ENCODE measurements at regions not wholly inside any gene's neighbourhood (a gene's known extent, or its start where the extent isn't known, plus 50 kb on each side); places are given as distances from the start of the nearest gene placed in this dataset.

GRCh38 chr11:45457649-45458048 lies 171.5 kb upstream of the SYT13 start:
- Histone ChIP-seq H3K9me3 (ENCODE audit: control insufficient read depth in 4 of 4, low read length in 3 of 4) (no peaks in the 10 kb centered on the region), H3K4me1 (ENCODE audit: control insufficient read depth in 4 of 4, insufficient read depth in 4 of 4, low read length in 3 of 4) (no peaks in the 10 kb centered on the region), H3K9ac (ENCODE audit: low read depth in 1 of 2, low read length in 2 of 2) (no peak overlapping the region), H3K27ac (ENCODE audit: low read depth in 1 of 2, low read length in 2 of 2) (no peak overlapping the region), H3K36me3 (ENCODE audit: control insufficient read depth in 4 of 4, insufficient read depth in 3 of 4, low read depth in 1 of 4, low read length in 3 of 4) (no peaks in the 10 kb centered on the region), H3K4me3 (ENCODE audit: low read depth in 1 of 3, low read length in 3 of 3) (no peak overlapping the region), H3K27me3 (ENCODE audit: control insufficient read depth in 4 of 4, insufficient read depth in 4 of 4, low read length in 3 of 4) (no peaks in the 10 kb centered on the region)
- no peak for DNase-seq (ENCODE audit: low spot score)
- no peak for TF ChIP-seq GABPA (IDR thresholded peaks at IDR 0.05 in 1 of 2, conservative IDR thresholded peaks at IDR 0.05 in 1 of 2)
- TF ChIP-seq FOXA2 (IDR thresholded peaks at IDR 0.05): no peak
- no peak for TF ChIP-seq FOXA1 (IDR thresholded peaks at IDR 0.05)
- TF ChIP-seq SP1 (IDR thresholded peaks at IDR 0.05): no peak
- TF ChIP-seq HNF4A (conservative IDR thresholded peaks at IDR 0.05): no peak
- TF ChIP-seq ATF3 (IDR thresholded peaks at IDR 0.05): no peak
- TF ChIP-seq HNF4G (IDR thresholded peaks at IDR 0.05): no peak
- WGBS: 74% methylated on average over 6 of the region's 6 CpGs

GRCh38 chr11:45456686-45457085 lies 170.5 kb upstream of the SYT13 start:
- H3K27ac ChIP-seq (ENCODE audit: low read depth in 1 of 2, low read length in 2 of 2): no peak overlapping the region
- 72% methylated on average over 6 of the region's 6 CpGs for WGBS
- no peaks in the 10 kb centered on the region for H3K36me3 ChIP-seq (ENCODE audit: control insufficient read depth in 4 of 4, insufficient read depth in 3 of 4, low read depth in 1 of 4, low read length in 3 of 4)
- DNase-seq (ENCODE audit: low spot score): no peak
- TF ChIP-seq CTCF (IDR thresholded peaks at IDR 0.05; ENCODE audit: low read depth, low read length, missing input control): no peak
- TF ChIP-seq RAD21 (IDR thresholded peaks at IDR 0.05): no peak
- TF ChIP-seq REST (IDR thresholded peaks at IDR 0.05): no peak
- no peak for TF ChIP-seq YY1 (IDR thresholded peaks at IDR 0.05)
- TF ChIP-seq JUND (IDR thresholded peaks at IDR 0.05): no peak
- no peak for TF ChIP-seq FOXA1 (IDR thresholded peaks at IDR 0.05)
- TF ChIP-seq GABPA (IDR thresholded peaks at IDR 0.05 in 1 of 2, conservative IDR thresholded peaks at IDR 0.05 in 1 of 2): no peak
- no peak for TF ChIP-seq HNF4A (conservative IDR thresholded peaks at IDR 0.05)
- TF ChIP-seq ZBTB33 (IDR thresholded peaks at IDR 0.05): no peak
- no peak for TF ChIP-seq ATF3 (IDR thresholded peaks at IDR 0.05)
- TF ChIP-seq HNF4G (IDR thresholded peaks at IDR 0.05): no peak
- no peak for TF ChIP-seq SP1 (IDR thresholded peaks at IDR 0.05)
- no peak for TF ChIP-seq MAX (IDR thresholded peaks at IDR 0.05)
- no peak for TF ChIP-seq NR2F2 (IDR thresholded peaks at IDR 0.05)
- no peak for TF ChIP-seq EGR1 (IDR thresholded peaks at IDR 0.05; ENCODE audit: low read depth in 2 of 2)
- no peak for TF ChIP-seq FOXA2 (IDR thresholded peaks at IDR 0.05)
- TF ChIP-seq RXRA (IDR thresholded peaks at IDR 0.05): no peak
- no peaks in the 10 kb centered on the region for H3K9me3 ChIP-seq (ENCODE audit: control insufficient read depth in 4 of 4, low read length in 3 of 4)
- no peak overlapping the region for H3K9ac ChIP-seq (ENCODE audit: low read depth in 1 of 2, low read length in 2 of 2)
- H3K27me3 ChIP-seq (ENCODE audit: control insufficient read depth in 4 of 4, insufficient read depth in 4 of 4, low read length in 3 of 4): no peaks in the 10 kb centered on the region
- no peak overlapping the region for H3K4me3 ChIP-seq (ENCODE audit: low read depth in 1 of 3, low read length in 3 of 3)
- H3K4me1 ChIP-seq (ENCODE audit: control insufficient read depth in 4 of 4, insufficient read depth in 4 of 4, low read length in 3 of 4): no peaks in the 10 kb centered on the region

All from liver (tissue), 8 donors.